CD4-positive, alpha-beta T cell (primary cell): ENCODE measurements at regions not wholly inside any gene's neighbourhood (a gene's known extent, or its start where the extent isn't known, plus 50 kb on each side); places are given as distances from the start of the nearest gene placed in this dataset.

Experiments
- ATAC-seq: fragments of 200-7000 bp; cut with Tn5 transposase; one replicate; pipeline ENCODE4 v1.10.0; 2022; ENCODE audit warnings: mild to moderate bottlenecking; ENCODE audit not compliant: poor library complexity
- CTCF ChIA-PET: fragments of 350-600 bp; sonication (Branson Sonifier 250); formaldehyde crosslinking; loops from one replicate; lab custom pipeline; 2021; ENCODE audit warnings: antibody characterized with exemption, inconsistent platforms; lab: Charles Lee
- POLR2A ChIA-PET: fragments of 350-600 bp; sonication (Branson Sonifier 250); formaldehyde crosslinking; loops from one replicate; lab custom pipeline; 2021; ENCODE audit warnings: antibody characterized with exemption, inconsistent platforms; lab: Charles Lee
- DNase-seq, 14 experiments: peaks; one replicate each; pipeline ENCODE4 v3.0.0-alpha.2; 2013 to 2020; ENCODE audit warnings: mixed read lengths in 2 of 14
- H3K27ac ChIP-seq, 2 donors: one replicate each; pipeline versions ENCODE4 v1.5.1 to v1.7.0; 2013; ENCODE audit warnings: low read length in 2 of 2, low read depth in 1 of 2, mild to moderate bottlenecking in 1 of 2
- H3K27me3 ChIP-seq, 2 experiments: 1 replicate in 1 of 2; 2 replicates in 1 of 2; pipeline versions ENCODE4 v1.6.1 to v1.7.0; 2013; ENCODE audit warnings: low read length in 2 of 2, control low read depth in 1 of 2, mild to moderate bottlenecking in 1 of 2, moderate library complexity in 1 of 2; ENCODE audit not compliant: insufficient read depth in 2 of 2, control insufficient read depth in 1 of 2
- H3K36me3 ChIP-seq: one replicate; pipeline ENCODE4 v1.6.1; 2013; ENCODE audit warnings: low read length, control low read depth; ENCODE audit not compliant: insufficient read depth
- H3K4me1 ChIP-seq: one replicate; pipeline ENCODE4 v1.6.1; 2013; ENCODE audit warnings: low read length, control low read depth; ENCODE audit not compliant: insufficient read depth
- H3K4me3 ChIP-seq: one replicate; pipeline ENCODE4 v1.5.1; 2013; ENCODE audit warnings: mild to moderate bottlenecking, low read length, moderate library complexity
- H3K9me3 ChIP-seq, 2 experiments: 1 replicate in 1 of 2; 2 replicates in 1 of 2; pipeline versions ENCODE4 v1.6.1 to v1.7.0; 2013; ENCODE audit warnings: low read length in 2 of 2, mild to moderate bottlenecking in 2 of 2, control low read depth in 1 of 2, moderate library complexity in 1 of 2; ENCODE audit not compliant: control insufficient read depth in 1 of 2, insufficient read depth in 1 of 2
- H3K27ac Mint-ChIP-seq: one replicate; pipeline ENCODE4 v1.8.0; 2020; ENCODE audit warnings: mixed read lengths
- H3K27me3 Mint-ChIP-seq: one replicate; pipeline ENCODE4 v1.8.0; 2021; ENCODE audit warnings: mixed read lengths
- H3K36me3 Mint-ChIP-seq: one replicate; pipeline ENCODE4 v1.8.0; 2021; ENCODE audit warnings: low read depth, mixed read lengths
- H3K4me1 Mint-ChIP-seq: one replicate; pipeline ENCODE4 v1.8.0; 2021; ENCODE audit warnings: low read depth, mixed read lengths
- H3K4me3 Mint-ChIP-seq: one replicate; pipeline ENCODE4 v1.8.0; 2020; ENCODE audit warnings: mild to moderate bottlenecking, mixed read lengths
- H3K9me3 Mint-ChIP-seq: one replicate; pipeline ENCODE4 v1.8.0; 2020; ENCODE audit warnings: mixed read lengths
- CTCF ChIP-seq: fragments of 200-600 bp; IDR thresholded peaks from one replicate; pipeline ENCODE4 v1.8.0; 2022; ENCODE audit warnings: antibody characterized with exemption, mild to moderate bottlenecking
- intact Hi-C, 2 experiments: fragments of 100-400 bp; cut with DNase I in 1 of 2; cut with micrococcal nuclease in 1 of 2; formaldehyde crosslinking; loops; one replicate each; pipeline versions ENCODE4 v1.15.1 to v1.9.0; 2023 to 2025; cut with DNase I, micrococcal nuclease

GRCh38 chr11:87780068-87780413 lies 395.2 kb downstream of the RAB38 start:
- no peaks in the 10 kb centered on the region for H3K27me3 Mint-ChIP-seq
- Histone ChIP-seq H3K27me3 (no peaks in the 10 kb centered on the region), H3K36me3 (no peaks in the 10 kb centered on the region), H3K4me1 (no peaks in the 10 kb centered on the region), H3K4me3 (no peak overlapping the region), H3K27ac (no peak overlapping the region), H3K9me3 (no peaks in the 10 kb centered on the region)
- POLR2A ChIA-PET, result no interaction called here
- intact Hi-C loops, result no loop called here
- H3K9me3 Mint-ChIP-seq, result peaks cover 4% of the 10 kb centered on the region
- CTCF ChIA-PET, result no interaction called here
- no peak overlapping the region for H3K4me3 Mint-ChIP-seq
- no peaks in the 10 kb centered on the region for H3K4me1 Mint-ChIP-seq
- H3K27ac Mint-ChIP-seq, result no peak overlapping the region
- ATAC-seq, result no peak
- DNase-seq, result no peak
- TF ChIP-seq CTCF, result no peak
- no peaks in the 10 kb centered on the region for H3K36me3 Mint-ChIP-seq

- Mint-ChIP-seq H3K27ac (no peak overlapping the region), H3K4me1 (no peaks in the 10 kb centered on the region), H3K4me3 (no peak overlapping the region), H3K27me3 (no peaks in the 10 kb centered on the region), H3K9me3 (peaks cover 4% of the 10 kb centered on the region), H3K36me3 (no peaks in the 10 kb centered on the region)
- no peak for DNase-seq
- ChIA-PET POLR2A (no interaction called here), CTCF (no interaction called here)
- H3K4me1 ChIP-seq, result no peaks in the 10 kb centered on the region
- H3K9me3 ChIP-seq, result no peaks in the 10 kb centered on the region
- intact Hi-C loops, result no loop called here
- H3K27ac ChIP-seq, result no peak overlapping the region
- no peaks in the 10 kb centered on the region for H3K36me3 ChIP-seq
- ATAC-seq, result no peak
- H3K27me3 ChIP-seq, result no peaks in the 10 kb centered on the region
- no peak for TF ChIP-seq CTCF
- no peak overlapping the region for H3K4me3 ChIP-seq
Measured at GRCh38 chr11:87779276-87780067, 395.8 kb downstream of the RAB38 start.

GRCh38 chr11:87778357-87778756 lies 396.9 kb downstream of the RAB38 start:
- no peaks in the 10 kb centered on the region for H3K27me3 Mint-ChIP-seq
- intact Hi-C loops, result no loop called here
- no peaks in the 10 kb centered on the region for H3K4me1 Mint-ChIP-seq
- H3K4me3 Mint-ChIP-seq, result no peak overlapping the region
- Histone ChIP-seq H3K9me3 (no peaks in the 10 kb centered on the region), H3K36me3 (no peaks in the 10 kb centered on the region), H3K27me3 (no peaks in the 10 kb centered on the region), H3K27ac (no peak overlapping the region), H3K4me1 (no peaks in the 10 kb centered on the region), H3K4me3 (no peak overlapping the region)
- no peak overlapping the region for H3K27ac Mint-ChIP-seq
- ATAC-seq (no peak), DNase-seq (no peak)
- no peaks in the 10 kb centered on the region for H3K36me3 Mint-ChIP-seq
- ChIA-PET CTCF (no interaction called here), POLR2A (no interaction called here)
- TF ChIP-seq CTCF, result no peak
- peaks cover 4% of the 10 kb centered on the region for H3K9me3 Mint-ChIP-seq
